K562 (cell line): ENCODE measurements at regions not wholly inside any gene's neighbourhood (a gene's known extent, or its start where the extent isn't known, plus 50 kb on each side); places are given as distances from the start of the nearest gene placed in this dataset.

ENCODE experiments used
- ATAC-seq: fragments of 200-7000 bp; cut with Tn5 transposase; 3 replicates; pipeline ENCODE4 v1.9.1; 2020; ENCODE audit warnings: moderate library complexity
- BruUV-seq: library from RNA; stranded (reverse); fragments of 400-500 nt; replicated peaks from 2 replicates; lab custom pipeline; 2021; lab: Mats Ljungman, UMichigan
- CTCF ChIA-PET: fragments of 300-600 bp; formaldehyde crosslinking; extraction: SDS; loops from one replicate; lab custom pipeline; 2021; ENCODE audit warnings: low intra/inter-chr PET ratio; lab: Yijun Ruan, JAX
- POLR2A ChIA-PET: fragments of 300-600, 350-650 bp; sonication (Branson Sonifier 250); formaldehyde crosslinking; extraction: SDS; loops from one replicate; lab custom pipeline; 2021; ENCODE audit warnings: antibody characterized with exemption, inconsistent platforms; lab: Yijun Ruan, JAX
- DNase-seq, 4 experiments: peaks; one replicate each; pipeline versions ENCODE4 v3.0.0 to v3.0.0-alpha.2; 2011 to 2018; ENCODE audit warnings: low spot score in 3 of 4, mixed read lengths in 3 of 4; ENCODE audit errors: extremely low read depth in 1 of 4
- FAIRE-seq: peaks from 2 replicates; lab custom pipeline; 2011; peaks lifted over from hg19 to GRCh38; lab: Jason Lieb, UNC
- H2AFZ ChIP-seq: 2 replicates; pipeline ENCODE4 v1.6.0; 2011; ENCODE audit warnings: low read depth, low read length, control low read depth, inconsistent platforms
- H3K27ac ChIP-seq: fragments of 200-600 bp; 3 replicates; pipeline ENCODE4 v1.8.0; 2011; ENCODE audit warnings: low read depth, mild to moderate bottlenecking, control low read depth, inconsistent platforms, low read length, moderate library complexity, mixed read lengths; ENCODE audit errors: extremely low read depth
- H3K27me3 ChIP-seq, 2 experiments: fragments of 300-600 bp in 1 of 2; 2 replicates in 1 of 2; 3 replicates in 1 of 2; pipeline versions ENCODE4 v1.6.0 to v1.8.0; 2011; ENCODE audit warnings: inconsistent platforms in 2 of 2, low read length in 2 of 2, mild to moderate bottlenecking in 1 of 2, mixed read lengths in 1 of 2, moderate library complexity in 1 of 2; ENCODE audit not compliant: control insufficient read depth in 2 of 2, insufficient read depth in 2 of 2
- H3K36me3 ChIP-seq: fragments of 300-600 bp; 3 replicates; pipeline ENCODE4 v1.8.0; 2011; ENCODE audit warnings: mild to moderate bottlenecking, low read length, inconsistent platforms; ENCODE audit not compliant: control insufficient read depth, insufficient read depth
- H3K4me1 ChIP-seq, 2 experiments: fragments of 200-600 bp in 1 of 2; replicated peaks in 1 of 2; 2 replicates in 1 of 2; 3 replicates in 1 of 2; pipeline versions ENCODE4 v1.5.1 to v1.8.0; 2011; ENCODE audit warnings: inconsistent platforms in 2 of 2, low read length in 2 of 2, mild to moderate bottlenecking in 1 of 2, mixed read lengths in 1 of 2, moderate library complexity in 1 of 2; ENCODE audit not compliant: control insufficient read depth in 2 of 2, insufficient read depth in 2 of 2
- H3K4me2 ChIP-seq: 2 replicates; pipeline ENCODE4 v1.6.1; 2011; ENCODE audit warnings: low read length, control low read depth, inconsistent platforms, mixed read lengths; ENCODE audit not compliant: insufficient read depth
- H3K4me3 ChIP-seq: fragments of 200-600 bp; sonication (generic), shearing (Covaris generic); 2 replicates; pipeline ENCODE4 v1.5.1; 2016; ENCODE audit warnings: control low read depth, inconsistent platforms
- H3K79me2 ChIP-seq: fragments of 200-600 bp; 3 replicates; pipeline ENCODE4 v1.8.0; 2011; ENCODE audit warnings: low read length, inconsistent platforms; ENCODE audit not compliant: control insufficient read depth, insufficient read depth
- H3K9ac ChIP-seq, 2 experiments: 2 replicates each; pipeline versions ENCODE4 v1.6.0 to v1.6.1; 2011; ENCODE audit warnings: low read depth in 2 of 2, low read length in 2 of 2, control low read depth in 1 of 2, inconsistent platforms in 1 of 2, mild to moderate bottlenecking in 1 of 2, mixed read lengths in 1 of 2; ENCODE audit not compliant: insufficient read depth in 1 of 2
- H3K9me1 ChIP-seq: one replicate; pipeline ENCODE4 v1.6.0; 2011; ENCODE audit warnings: inconsistent platforms, mild to moderate bottlenecking, low read length, moderate library complexity; ENCODE audit not compliant: control insufficient read depth, insufficient read depth
- H3K9me3 ChIP-seq: replicated peaks from 2 replicates; pipeline ENCODE4 v1.5.1; 2011; ENCODE audit warnings: low read depth, low read length, inconsistent platforms; ENCODE audit not compliant: control insufficient read depth, insufficient read depth
- H4K20me1 ChIP-seq: replicated peaks from 2 replicates; pipeline ENCODE4 v1.6.1; 2011; ENCODE audit warnings: low read length, inconsistent platforms, mixed read lengths; ENCODE audit not compliant: control insufficient read depth, insufficient read depth
- CBX8 ChIP-seq: fragments of 200-600 bp; sonication (generic); IDR thresholded peaks from 2 replicates; pipeline ENCODE4 v1.6.1; 2012; ENCODE audit warnings: borderline replicate concordance, mixed run types, low read depth, mild to moderate bottlenecking, moderate library complexity, mixed read lengths, low read length, control low read depth, inconsistent platforms; ENCODE audit not compliant: poor library complexity, severe bottlenecking; ENCODE audit errors: extremely low read depth
- CHD1 ChIP-seq: fragments of 200-600 bp; sonication (generic); IDR thresholded peaks from one replicate; pipeline ENCODE4 v1.6.1; 2012; ENCODE audit warnings: mild to moderate bottlenecking, moderate library complexity, low read length, inconsistent platforms
- GTF2F1 ChIP-seq: IDR thresholded peaks from 2 replicates; pipeline ENCODE4 v1.6.1; 2011; ENCODE audit warnings: low read depth, low read length, improper control_type of control experiment
- HBP1 ChIP-seq: fragments of 450-650 bp; formaldehyde crosslinking; IDR thresholded peaks from 2 replicates; pipeline ENCODE4 v1.4.0; 2022; ENCODE audit warnings: missing genetic modification characterization
- HIVEP1 ChIP-seq: fragments of 250-450 bp; sonication (Bioruptor Pico); IDR thresholded peaks from 2 replicates; pipeline ENCODE4 v1.4.0; 2020; ENCODE audit warnings: mild to moderate bottlenecking
- ID3 ChIP-seq, 2 experiments: fragments of 250-450 bp in 1 of 2; fragments of 450-650 bp in 1 of 2; sonication (Bioruptor Pico) in 1 of 2; IDR thresholded peaks; 2 replicates each; pipeline versions ENCODE4 v1.6.1 to v1.8.0; 2016 to 2021; ENCODE audit warnings: mild to moderate bottlenecking in 2 of 2, moderate library complexity in 2 of 2, missing compliant biosample characterization in 1 of 2, missing genetic modification characterization in 1 of 2
- NFIX ChIP-seq: fragments of 250-450 bp; sonication (Bioruptor Pico); IDR thresholded peaks from 2 replicates; pipeline ENCODE4 v1.4.0; 2020; ENCODE audit warnings: low read depth, mild to moderate bottlenecking, moderate library complexity
- PYGO2 ChIP-seq: fragments of 450-650 bp; IDR thresholded peaks from 2 replicates; pipeline ENCODE4 v1.6.1; 2016; ENCODE audit warnings: mild to moderate bottlenecking, missing genetic modification characterization, moderate library complexity, missing compliant biosample characterization
- SMARCA4 ChIP-seq: fragments of 450-650 bp; IDR thresholded peaks from 2 replicates; pipeline ENCODE4 v1.6.1; 2016
- TFAP4 ChIP-seq: sonication (generic); formaldehyde crosslinking; IDR thresholded peaks from 2 replicates; pipeline ENCODE4 v1.8.0; 2022; ENCODE audit warnings: missing genetic modification reagents, mild to moderate bottlenecking, moderate library complexity, borderline replicate concordance
- ZFP91 ChIP-seq: sonication (generic); formaldehyde crosslinking; IDR thresholded peaks from 2 replicates; pipeline ENCODE4 v1.8.0; 2022; ENCODE audit warnings: mild to moderate bottlenecking, missing genetic modification reagents
- ZNF316 ChIP-seq: fragments of 450-650 bp; IDR thresholded peaks from 2 replicates; pipeline ENCODE4 v1.6.1; 2016
- ZNF347 ChIP-seq: fragments of 450-650 bp; formaldehyde crosslinking; IDR thresholded peaks from 2 replicates; pipeline ENCODE4 v1.4.0; 2020; ENCODE audit warnings: low read depth, mild to moderate bottlenecking, moderate library complexity
- WGBS: fragments of 100-300 bp; shearing (Covaris generic); methylation state at CpG from one replicate; pipeline ENCODE4 v1.1.6; 2016; ENCODE audit warnings: low coverage, mixed read lengths; ENCODE audit not compliant: insufficient coverage; ENCODE audit errors: missing lambda C conversion rate; 5-methylcytosine and 5-hydroxymethylcytosine counted together
- in situ Hi-C: fragments of 300-500 bp; cut with MboI; formaldehyde crosslinking; loops from 4 replicates; pipeline ENCODE4 v1.15.0; 2018; ENCODE audit warnings: inconsistent platforms, mixed read lengths
- intact Hi-C: fragments of 100-400 bp; cut with micrococcal nuclease; formaldehyde crosslinking; loops from 2 replicates; pipeline ENCODE4 v1.14.2; 2022
- TF ChIP-seq, protein P1 (sequence below): fragments of 450-650 bp; IDR thresholded peaks from 2 replicates; pipeline ENCODE4 v1.6.1; 2017; ENCODE audit warnings: mild to moderate bottlenecking, moderate library complexity
- TF ChIP-seq, protein P2 (sequence below): sonication (generic); formaldehyde crosslinking; IDR thresholded peaks from 2 replicates; pipeline ENCODE4 v1.8.1; 2023; ENCODE audit warnings: mild to moderate bottlenecking, missing genetic modification reagents, moderate library complexity

- FAIRE-seq = no peak
- 0% methylated on average over 6 of the region's 6 CpGs for WGBS
- in situ Hi-C loops = no loop called here
Measured at GRCh38 chr6:98037571-98037970, 754.6 kb upstream of the MMS22L start.

More at GRCh38 chr6:98037571-98037970, 754.6 kb upstream of the MMS22L start:
- Histone ChIP-seq H3K79me2 (no peaks in the 10 kb centered on the region), H3K9me3 (peaks cover 2% of the 10 kb centered on the region; the same call in 1 of the 2 replicates), H3K4me3 (no peak overlapping the region), H2AFZ (no peak overlapping the region), H3K9me1 (no peaks in the 10 kb centered on the region), H3K4me1 (no peaks in the 10 kb centered on the region), H3K9ac (no peak overlapping the region), H4K20me1 (no peaks in the 10 kb centered on the region), H3K36me3 (no peaks in the 10 kb centered on the region), H3K27me3 (no peaks in the 10 kb centered on the region), H3K27ac (no peak overlapping the region), H3K4me2 (no peak overlapping the region)
- ChIA-PET POLR2A (no interaction called here), CTCF (no interaction called here)
- no peak for ATAC-seq
- intact Hi-C loops = no loop called here
- BruUV-seq = no TSS peak
- DNase-seq = no peak
- TF ChIP-seq ZFP91 (no peak), NFIX (CRISPR knock-in tag) (no peak), ZNF347 (CRISPR knock-in tag) (no peak), HBP1 (no peak), ID3 (CRISPR knock-in tag; IDR thresholded peaks at IDR 0.05) (no peak), ID3 (tag; IDR thresholded peaks at IDR 0.05) (no peak), PYGO2 (tag) (no peak), GTF2F1 (no peak), ZNF316 (no peak), CBX8 (no peak), HIVEP1 (CRISPR knock-in tag) (no peak), TFAP4 (CRISPR knock-in tag) (no peak), CHD1 (no peak), SMARCA4 (no peak)
- TF ChIP-seq, protein P1, sequence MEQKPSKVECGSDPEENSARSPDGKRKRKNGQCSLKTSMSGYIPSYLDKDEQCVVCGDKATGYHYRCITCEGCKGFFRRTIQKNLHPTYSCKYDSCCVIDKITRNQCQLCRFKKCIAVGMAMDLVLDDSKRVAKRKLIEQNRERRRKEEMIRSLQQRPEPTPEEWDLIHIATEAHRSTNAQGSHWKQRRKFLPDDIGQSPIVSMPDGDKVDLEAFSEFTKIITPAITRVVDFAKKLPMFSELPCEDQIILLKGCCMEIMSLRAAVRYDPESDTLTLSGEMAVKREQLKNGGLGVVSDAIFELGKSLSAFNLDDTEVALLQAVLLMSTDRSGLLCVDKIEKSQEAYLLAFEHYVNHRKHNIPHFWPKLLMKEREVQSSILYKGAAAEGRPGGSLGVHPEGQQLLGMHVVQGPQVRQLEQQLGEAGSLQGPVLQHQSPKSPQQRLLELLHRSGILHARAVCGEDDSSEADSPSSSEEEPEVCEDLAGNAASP = no peak
- TF ChIP-seq, protein P2, sequence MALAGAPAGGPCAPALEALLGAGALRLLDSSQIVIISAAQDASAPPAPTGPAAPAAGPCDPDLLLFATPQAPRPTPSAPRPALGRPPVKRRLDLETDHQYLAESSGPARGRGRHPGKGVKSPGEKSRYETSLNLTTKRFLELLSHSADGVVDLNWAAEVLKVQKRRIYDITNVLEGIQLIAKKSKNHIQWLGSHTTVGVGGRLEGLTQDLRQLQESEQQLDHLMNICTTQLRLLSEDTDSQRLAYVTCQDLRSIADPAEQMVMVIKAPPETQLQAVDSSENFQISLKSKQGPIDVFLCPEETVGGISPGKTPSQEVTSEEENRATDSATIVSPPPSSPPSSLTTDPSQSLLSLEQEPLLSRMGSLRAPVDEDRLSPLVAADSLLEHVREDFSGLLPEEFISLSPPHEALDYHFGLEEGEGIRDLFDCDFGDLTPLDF = no peak
